ENCODE measurements at regions not wholly inside any gene's neighbourhood (a gene's known extent, or its start where the extent isn't known, plus 50 kb on each side); places are given as distances from the start of the nearest gene placed in this dataset.

DNA sequence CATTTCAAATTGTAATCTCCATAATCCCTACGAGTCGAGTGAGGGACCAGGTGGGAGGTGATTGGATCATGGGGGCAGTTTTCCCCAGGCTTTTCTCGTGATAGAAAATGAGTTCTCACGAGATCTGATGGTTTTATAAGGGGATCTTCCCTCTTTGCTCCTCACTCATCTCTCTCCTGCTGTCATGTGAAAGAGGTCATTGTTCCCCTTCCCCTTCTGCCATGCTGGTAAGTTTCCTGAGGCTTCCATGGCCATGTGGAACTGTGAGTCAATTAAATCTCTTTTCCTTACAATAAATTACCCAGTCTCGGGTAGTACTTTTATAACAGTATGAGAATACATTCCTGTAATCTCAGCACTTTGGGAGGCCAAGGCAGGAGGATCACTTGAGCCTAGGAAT, 76.7 kb upstream of the MARCHF10 start:
- TF ChIP-seq, protein P1, sequence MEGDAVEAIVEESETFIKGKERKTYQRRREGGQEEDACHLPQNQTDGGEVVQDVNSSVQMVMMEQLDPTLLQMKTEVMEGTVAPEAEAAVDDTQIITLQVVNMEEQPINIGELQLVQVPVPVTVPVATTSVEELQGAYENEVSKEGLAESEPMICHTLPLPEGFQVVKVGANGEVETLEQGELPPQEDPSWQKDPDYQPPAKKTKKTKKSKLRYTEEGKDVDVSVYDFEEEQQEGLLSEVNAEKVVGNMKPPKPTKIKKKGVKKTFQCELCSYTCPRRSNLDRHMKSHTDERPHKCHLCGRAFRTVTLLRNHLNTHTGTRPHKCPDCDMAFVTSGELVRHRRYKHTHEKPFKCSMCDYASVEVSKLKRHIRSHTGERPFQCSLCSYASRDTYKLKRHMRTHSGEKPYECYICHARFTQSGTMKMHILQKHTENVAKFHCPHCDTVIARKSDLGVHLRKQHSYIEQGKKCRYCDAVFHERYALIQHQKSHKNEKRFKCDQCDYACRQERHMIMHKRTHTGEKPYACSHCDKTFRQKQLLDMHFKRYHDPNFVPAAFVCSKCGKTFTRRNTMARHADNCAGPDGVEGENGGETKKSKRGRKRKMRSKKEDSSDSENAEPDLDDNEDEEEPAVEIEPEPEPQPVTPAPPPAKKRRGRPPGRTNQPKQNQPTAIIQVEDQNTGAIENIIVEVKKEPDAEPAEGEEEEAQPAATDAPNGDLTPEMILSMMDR (IDR thresholded peaks at IDR 0.05; ENCODE audit: unreplicated experiment) = no peak
- Mint-ChIP-seq H3K36me3 (ENCODE audit: insufficient read depth, unreplicated experiment) (no peaks in the 10 kb centered on the region), H3K27ac (ENCODE audit: unreplicated experiment) (no peak overlapping the region), H3K4me1 (ENCODE audit: low read depth, unreplicated experiment) (peaks cover 9% of the 10 kb centered on the region), H3K4me3 (ENCODE audit: low read depth, unreplicated experiment) (no peak overlapping the region), H3K9me3 (ENCODE audit: low read depth, unreplicated experiment) (peaks cover 2% of the 10 kb centered on the region), H3K27me3 (ENCODE audit: unreplicated experiment) (no peaks in the 10 kb centered on the region)
- no TSS peak for BruUV-seq (replicated peaks)
- CTCF ChIA-PET = no interaction called here
- intact Hi-C loops (cut with micrococcal nuclease; ENCODE audit: unreplicated experiment) = no loop called here
- no peak for DNase-seq

DNA sequence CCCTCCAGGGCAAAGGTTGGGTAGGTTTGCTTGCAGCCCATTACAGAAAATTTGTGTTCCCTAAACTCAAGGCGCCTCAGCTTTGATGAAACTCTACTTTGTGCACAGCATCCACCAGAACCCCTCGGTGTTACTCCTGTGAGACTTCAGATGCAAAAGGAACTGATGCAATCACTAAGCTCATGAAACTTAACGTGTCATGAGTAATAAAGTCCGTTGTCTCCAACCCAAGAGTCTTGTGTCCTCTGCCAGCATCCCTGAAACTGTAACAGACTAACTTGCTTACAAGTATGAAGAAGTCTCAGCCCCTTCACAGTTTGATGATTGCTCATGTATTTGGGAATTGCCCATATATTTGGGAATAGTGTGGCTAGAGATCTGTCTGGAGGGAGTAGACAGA, 74.8 kb upstream of the MARCHF10 start:
- Mint-ChIP-seq H3K27me3 (ENCODE audit: unreplicated experiment) (no peaks in the 10 kb centered on the region), H3K9me3 (ENCODE audit: low read depth, unreplicated experiment) (peaks cover 2% of the 10 kb centered on the region), H3K27ac (ENCODE audit: unreplicated experiment) (no peak overlapping the region), H3K4me1 (ENCODE audit: low read depth, unreplicated experiment) (peaks cover 5% of the 10 kb centered on the region), H3K36me3 (ENCODE audit: insufficient read depth, unreplicated experiment) (no peaks in the 10 kb centered on the region), H3K4me3 (ENCODE audit: low read depth, unreplicated experiment) (no peak overlapping the region)
- no TSS peak for BruUV-seq (replicated peaks)
- no peak for DNase-seq
- TF ChIP-seq, protein P1 (IDR thresholded peaks at IDR 0.05; ENCODE audit: unreplicated experiment) = no peak
- CTCF ChIA-PET = interaction anchor here (0.6 kb wide), 1 partner anchor 172 kb away, joined by 3 read pairs; no protein-coding TSS in a partner anchor
- intact Hi-C loops (cut with micrococcal nuclease; ENCODE audit: unreplicated experiment) = no loop called here

DNA sequence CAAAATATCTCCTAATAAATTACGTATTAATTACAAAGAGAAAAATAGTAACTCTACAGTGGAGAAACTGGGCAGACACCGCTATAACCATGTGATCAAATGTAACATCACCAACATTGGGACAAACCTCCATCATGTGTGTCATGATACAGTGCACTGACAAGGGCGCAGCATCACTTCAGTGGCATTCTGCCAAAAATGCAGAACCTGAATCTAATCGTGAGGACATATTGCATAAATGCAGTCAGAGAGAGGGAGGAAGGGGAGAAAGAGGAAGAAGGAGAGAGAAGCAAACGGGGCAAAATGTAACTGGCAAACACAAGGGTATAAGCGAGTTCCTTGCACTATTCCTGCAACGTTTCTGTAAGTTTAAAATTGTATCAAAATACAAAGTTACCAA, 74.2 kb upstream of the MARCHF10 start:
- Mint-ChIP-seq H3K9me3 (ENCODE audit: low read depth, unreplicated experiment) (no peaks in the 10 kb centered on the region), H3K4me1 (ENCODE audit: low read depth, unreplicated experiment) (no peaks in the 10 kb centered on the region), H3K27me3 (ENCODE audit: unreplicated experiment) (no peaks in the 10 kb centered on the region), H3K27ac (ENCODE audit: unreplicated experiment) (no peak overlapping the region), H3K36me3 (ENCODE audit: insufficient read depth, unreplicated experiment) (no peaks in the 10 kb centered on the region), H3K4me3 (ENCODE audit: low read depth, unreplicated experiment) (no peak overlapping the region)
- intact Hi-C loops (cut with micrococcal nuclease; ENCODE audit: unreplicated experiment) = no loop called here
- DNase-seq = no peak
- BruUV-seq (replicated peaks) = no TSS peak
- CTCF ChIA-PET = no interaction called here
- TF ChIP-seq, protein P1 (IDR thresholded peaks at IDR 0.05; ENCODE audit: unreplicated experiment) = no peak

- H3K27me3 Mint-ChIP-seq (ENCODE audit: unreplicated experiment) = no peaks in the 10 kb centered on the region
- no peak for DNase-seq
- TF ChIP-seq, protein P1 (IDR thresholded peaks at IDR 0.05; ENCODE audit: unreplicated experiment) = no peak
- peaks cover 11% of the 10 kb centered on the region for H3K4me1 Mint-ChIP-seq (ENCODE audit: low read depth, unreplicated experiment)
- H3K27ac Mint-ChIP-seq (ENCODE audit: unreplicated experiment) = no peak overlapping the region
- intact Hi-C loops (cut with micrococcal nuclease; ENCODE audit: unreplicated experiment) = no loop called here
- CTCF ChIA-PET = no interaction called here
- no peak overlapping the region for H3K4me3 Mint-ChIP-seq (ENCODE audit: low read depth, unreplicated experiment)
- H3K36me3 Mint-ChIP-seq (ENCODE audit: insufficient read depth, unreplicated experiment) = no peaks in the 10 kb centered on the region
- H3K9me3 Mint-ChIP-seq (ENCODE audit: low read depth, unreplicated experiment) = no peaks in the 10 kb centered on the region
- BruUV-seq (replicated peaks) = no TSS peak
Measured at GRCh38 chr17:62880120-62880519, 72.0 kb upstream of the MARCHF10 start.
